Right lobe of liver (tissue), 4 donors: ENCODE measurements at regions not wholly inside any gene's neighbourhood (a gene's known extent, or its start where the extent isn't known, plus 50 kb on each side); places are given as distances from the start of the nearest gene placed in this dataset.

Experiments used
- CTCF ChIP-seq, 4 donors: fragments of 200-600 bp in 3 of 4; fragments of 450-650 bp in 1 of 4; IDR thresholded peaks; one replicate each; pipeline versions ENCODE4 v1.5.1 to v1.8.0; 2016 to 2022; ENCODE audit warnings: antibody characterized with exemption in 4 of 4, mild to moderate bottlenecking in 2 of 4
- POLR2A ChIP-seq: fragments of 450-650 bp; IDR thresholded peaks from one replicate; pipeline ENCODE4 v1.6.1; 2017; ENCODE audit warnings: antibody characterized with exemption, mild to moderate bottlenecking
- donor health status: DM: no; HTN: no; CAD: no.
- donor health status: DM: no; HTN: no; CAD: no.
- donor health status: DM: no; HTN: yes; CAD: no.

DNA sequence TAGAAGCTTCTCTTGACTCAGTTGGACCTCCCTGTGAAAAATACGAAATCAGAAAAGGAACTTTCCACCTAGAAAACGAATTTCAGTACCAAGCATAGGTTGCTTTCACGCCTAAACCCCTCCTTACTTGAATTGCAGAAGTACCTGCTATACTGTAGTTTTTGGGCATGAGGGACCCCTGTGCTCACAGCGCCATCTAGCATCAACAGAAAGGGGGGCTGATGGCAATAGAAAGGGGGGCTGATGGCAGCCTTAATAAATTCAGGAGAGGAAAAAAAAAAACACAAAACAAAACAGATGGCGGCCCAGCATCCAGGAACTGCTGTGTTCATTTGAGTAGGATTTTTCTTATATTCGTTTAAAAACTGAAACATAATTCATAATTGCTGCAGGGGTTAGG is 96.7 kb downstream of the NPAP1 start:
- TF ChIP-seq CTCF (IDR thresholded peaks at IDR 0.05) (no peak), POLR2A (no peak)
